ENCODE measurements at regions not wholly inside any gene's neighbourhood (a gene's known extent, or its start where the extent isn't known, plus 50 kb on each side); places are given as distances from the start of the nearest gene placed in this dataset.

DNA sequence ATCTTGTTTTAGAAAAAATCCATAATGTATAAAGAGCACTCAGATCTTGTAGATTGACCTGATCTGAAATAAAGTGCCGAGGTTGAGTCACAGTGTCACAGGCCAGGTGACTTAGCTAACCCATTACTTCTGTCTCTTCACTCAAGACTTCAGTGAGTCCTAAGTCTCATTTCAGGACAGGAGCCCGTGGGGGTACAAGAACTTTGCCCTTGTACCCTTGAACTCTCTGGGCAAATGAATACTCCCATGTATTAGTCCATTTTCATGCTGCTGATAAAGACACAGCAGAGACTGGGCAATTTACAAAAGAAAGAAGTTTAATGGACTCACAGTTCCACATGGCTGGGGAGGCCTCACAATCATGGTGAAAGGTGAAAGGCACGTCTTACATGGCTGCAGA lies 160.2 kb downstream of the ZPLD1 start:
- TF ChIP-seq, protein P1, sequence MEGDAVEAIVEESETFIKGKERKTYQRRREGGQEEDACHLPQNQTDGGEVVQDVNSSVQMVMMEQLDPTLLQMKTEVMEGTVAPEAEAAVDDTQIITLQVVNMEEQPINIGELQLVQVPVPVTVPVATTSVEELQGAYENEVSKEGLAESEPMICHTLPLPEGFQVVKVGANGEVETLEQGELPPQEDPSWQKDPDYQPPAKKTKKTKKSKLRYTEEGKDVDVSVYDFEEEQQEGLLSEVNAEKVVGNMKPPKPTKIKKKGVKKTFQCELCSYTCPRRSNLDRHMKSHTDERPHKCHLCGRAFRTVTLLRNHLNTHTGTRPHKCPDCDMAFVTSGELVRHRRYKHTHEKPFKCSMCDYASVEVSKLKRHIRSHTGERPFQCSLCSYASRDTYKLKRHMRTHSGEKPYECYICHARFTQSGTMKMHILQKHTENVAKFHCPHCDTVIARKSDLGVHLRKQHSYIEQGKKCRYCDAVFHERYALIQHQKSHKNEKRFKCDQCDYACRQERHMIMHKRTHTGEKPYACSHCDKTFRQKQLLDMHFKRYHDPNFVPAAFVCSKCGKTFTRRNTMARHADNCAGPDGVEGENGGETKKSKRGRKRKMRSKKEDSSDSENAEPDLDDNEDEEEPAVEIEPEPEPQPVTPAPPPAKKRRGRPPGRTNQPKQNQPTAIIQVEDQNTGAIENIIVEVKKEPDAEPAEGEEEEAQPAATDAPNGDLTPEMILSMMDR (IDR thresholded peaks at IDR 0.05): no peak
- no peak for TF ChIP-seq POLR2A (IDR thresholded peaks at IDR 0.05)
